Mesenchymal stem cell (in vitro differentiated cells and primary cell): ENCODE measurements at regions not wholly inside any gene's neighbourhood (a gene's known extent, or its start where the extent isn't known, plus 50 kb on each side); places are given as distances from the start of the nearest gene placed in this dataset.

ENCODE experiments used
- DNase-seq: peaks from one replicate; pipeline ENCODE4 v3.0.0-alpha.2; 2013
- H2AFZ ChIP-seq: one replicate; pipeline ENCODE4 v1.6.1; 2013; ENCODE audit warnings: low read depth, mild to moderate bottlenecking, control low read depth, inconsistent platforms, low read length, moderate library complexity
- H2AK5ac ChIP-seq: 2 replicates; pipeline ENCODE4 v1.6.1; 2013; ENCODE audit warnings: low read length, moderate library complexity, mild to moderate bottlenecking, inconsistent platforms; ENCODE audit not compliant: severe bottlenecking
- H2BK120ac ChIP-seq: one replicate; pipeline ENCODE4 v1.6.1; 2013; ENCODE audit warnings: low read depth, mild to moderate bottlenecking, inconsistent platforms, low read length, moderate library complexity
- H2BK12ac ChIP-seq, 2 experiments: one replicate each; pipeline ENCODE4 v1.6.1; 2013; ENCODE audit warnings: inconsistent platforms in 2 of 2, low read length in 2 of 2, mild to moderate bottlenecking in 2 of 2, moderate library complexity in 2 of 2, control low read depth in 1 of 2
- H2BK15ac ChIP-seq: one replicate; pipeline ENCODE4 v1.6.1; 2013; ENCODE audit warnings: mild to moderate bottlenecking, low read depth, inconsistent platforms; ENCODE audit not compliant: poor library complexity, severe bottlenecking
- H2BK5ac ChIP-seq: 2 replicates; pipeline ENCODE4 v1.6.1; 2013; ENCODE audit warnings: low read depth, mild to moderate bottlenecking, low read length, control low read depth, inconsistent platforms; ENCODE audit not compliant: poor library complexity, severe bottlenecking
- H3K14ac ChIP-seq, 2 experiments: one replicate each; pipeline ENCODE4 v1.6.1; 2013; ENCODE audit warnings: inconsistent platforms in 2 of 2, low read length in 2 of 2, control low read depth in 1 of 2, mild to moderate bottlenecking in 1 of 2, moderate library complexity in 1 of 2
- H3K18ac ChIP-seq, 2 experiments: one replicate each; pipeline ENCODE4 v1.6.1; 2013; ENCODE audit warnings: inconsistent platforms in 2 of 2, low read length in 2 of 2, control low read depth in 1 of 2, low read depth in 1 of 2, mild to moderate bottlenecking in 1 of 2
- H3K23ac ChIP-seq, 2 experiments: one replicate each; pipeline ENCODE4 v1.6.1; 2013; ENCODE audit warnings: inconsistent platforms in 2 of 2, low read length in 2 of 2, mild to moderate bottlenecking in 2 of 2, moderate library complexity in 2 of 2, control low read depth in 1 of 2
- H3K27ac ChIP-seq: 2 replicates; pipeline ENCODE4 v1.5.1; 2013; ENCODE audit warnings: mild to moderate bottlenecking, moderate library complexity, low read length, control low read depth, inconsistent platforms; ENCODE audit not compliant: poor library complexity, severe bottlenecking
- H3K27me3 ChIP-seq, 2 experiments: 2 replicates each; pipeline versions ENCODE4 v1.6.1 to v1.7.0; 2013; ENCODE audit warnings: low read length in 2 of 2, mild to moderate bottlenecking in 2 of 2, moderate library complexity in 2 of 2, control low read depth in 1 of 2, inconsistent platforms in 1 of 2; ENCODE audit not compliant: control insufficient read depth in 1 of 2, insufficient read depth in 1 of 2
- H3K36me3 ChIP-seq, 2 experiments: 2 replicates each; pipeline versions ENCODE4 v1.6.1 to v1.7.0; 2013; ENCODE audit warnings: low read length in 2 of 2, control low read depth in 1 of 2, inconsistent platforms in 1 of 2, low read depth in 1 of 2, mild to moderate bottlenecking in 1 of 2; ENCODE audit not compliant: insufficient read depth in 2 of 2, control insufficient read depth in 1 of 2
- H3K4ac ChIP-seq, 2 experiments: one replicate each; pipeline ENCODE4 v1.6.1; 2013; ENCODE audit warnings: inconsistent platforms in 2 of 2, low read length in 2 of 2, mild to moderate bottlenecking in 2 of 2, moderate library complexity in 2 of 2, control low read depth in 1 of 2, low read depth in 1 of 2
- H3K4me1 ChIP-seq: 2 replicates; pipeline ENCODE4 v1.6.1; 2013; ENCODE audit warnings: low read depth, low read length, control low read depth; ENCODE audit not compliant: control insufficient read depth, insufficient read depth
- H3K4me2 ChIP-seq: 2 replicates; pipeline ENCODE4 v1.6.1; 2013; ENCODE audit warnings: low read length, mild to moderate bottlenecking, inconsistent platforms; ENCODE audit not compliant: poor library complexity, severe bottlenecking
- H3K4me3 ChIP-seq, 2 experiments: 2 replicates each; pipeline versions ENCODE4 v1.5.1 to v1.7.0; 2013; ENCODE audit warnings: low read length in 2 of 2, mild to moderate bottlenecking in 2 of 2, control low read depth in 1 of 2, low read depth in 1 of 2; ENCODE audit not compliant: insufficient read depth in 1 of 2
- H3K79me1 ChIP-seq: replicated peaks from 2 replicates; pipeline ENCODE4 v1.6.1; 2013; ENCODE audit warnings: mild to moderate bottlenecking, control low read depth, low read length, inconsistent platforms; ENCODE audit not compliant: poor library complexity, severe bottlenecking
- H3K9ac ChIP-seq: 2 replicates; pipeline ENCODE4 v1.7.0; 2013; ENCODE audit warnings: mild to moderate bottlenecking, low read length, moderate library complexity
- H3K9me3 ChIP-seq: 2 replicates; pipeline ENCODE4 v1.7.0; 2013; ENCODE audit warnings: mild to moderate bottlenecking, low read length; ENCODE audit not compliant: control insufficient read depth
- H4K8ac ChIP-seq: one replicate; pipeline ENCODE4 v1.6.1; 2013; ENCODE audit warnings: inconsistent platforms, mild to moderate bottlenecking, low read length, moderate library complexity
- H4K91ac ChIP-seq: one replicate; pipeline ENCODE4 v1.6.1; 2013; ENCODE audit warnings: mild to moderate bottlenecking, low read length, inconsistent platforms
- WGBS: methylation state at CpG from one replicate; pipeline ENCODE4 v1.1.7; 2013; ENCODE audit warnings: mixed read lengths; 5-methylcytosine and 5-hydroxymethylcytosine counted together

GRCh38 chr4:13316354-13316753, 167.8 kb downstream of the RAB28 start:
- H4K91ac ChIP-seq = no peak overlapping the region
- H3K4me2 ChIP-seq = no peak overlapping the region
- H3K36me3 ChIP-seq = no peaks in the 10 kb centered on the region
- no peak overlapping the region for H2BK5ac ChIP-seq
- H3K9ac ChIP-seq = no peak overlapping the region
- no peak overlapping the region for H2AFZ ChIP-seq
- 89% methylated on average over 1 of the region's 3 CpGs for whole genome bisulfite sequencing
- no peak overlapping the region for H2AK5ac ChIP-seq
- H3K27ac ChIP-seq = no peak overlapping the region
- no peak overlapping the region for H2BK15ac ChIP-seq
- no peaks in the 10 kb centered on the region for H3K4me1 ChIP-seq
- H4K8ac ChIP-seq = no peak overlapping the region
- no peaks in the 10 kb centered on the region for H3K79me1 ChIP-seq
- no peak for DNase-seq
- H3K14ac ChIP-seq = no peak overlapping the region
- no peak overlapping the region for H2BK120ac ChIP-seq
- H3K4me3 ChIP-seq = no peak overlapping the region
- no peaks in the 10 kb centered on the region for H3K27me3 ChIP-seq
- no peak overlapping the region for H3K18ac ChIP-seq
- H2BK12ac ChIP-seq = no peak overlapping the region
- no peak overlapping the region for H3K23ac ChIP-seq
- no peak overlapping the region for H3K4ac ChIP-seq
- peaks cover 9% of the 10 kb centered on the region for H3K9me3 ChIP-seq

DNA sequence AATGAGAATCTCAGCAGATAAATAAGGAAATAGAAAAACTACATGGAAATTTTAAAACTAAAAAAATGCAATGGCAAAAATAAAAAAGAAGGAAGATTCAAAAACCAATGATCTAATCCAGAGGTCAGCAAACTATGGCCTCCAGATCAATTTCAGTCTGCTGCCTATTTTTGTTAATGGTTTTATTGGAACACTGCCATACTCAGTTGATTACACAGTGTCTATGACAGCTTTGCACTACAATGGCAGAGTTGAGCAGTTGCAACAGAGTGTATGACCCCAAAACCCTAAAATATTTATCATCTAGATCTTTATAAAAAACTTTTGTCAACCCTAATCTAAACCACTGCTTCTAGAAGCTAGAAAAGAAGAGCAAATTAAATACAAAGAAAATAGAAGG, 170.3 kb downstream of the RAB28 start:
- Histone ChIP-seq H3K27ac (no peak overlapping the region), H2BK5ac (no peak overlapping the region), H2AK5ac (no peak overlapping the region), H3K4me1 (no peaks in the 10 kb centered on the region), H2BK12ac (no peak overlapping the region), H3K27me3 (no peaks in the 10 kb centered on the region), H3K4me3 (no peak overlapping the region), H3K14ac (no peak overlapping the region), H2AFZ (no peak overlapping the region), H3K79me1 (no peaks in the 10 kb centered on the region), H3K4ac (no peak overlapping the region), H3K18ac (no peak overlapping the region), H3K23ac (no peak overlapping the region), H4K91ac (no peak overlapping the region), H3K4me2 (no peak overlapping the region), H2BK15ac (no peak overlapping the region), H3K9ac (no peak overlapping the region), H3K36me3 (no peaks in the 10 kb centered on the region), H3K9me3 (no peaks in the 10 kb centered on the region), H2BK120ac (no peak overlapping the region), H4K8ac (no peak overlapping the region)
- DNase-seq = no peak

DNA sequence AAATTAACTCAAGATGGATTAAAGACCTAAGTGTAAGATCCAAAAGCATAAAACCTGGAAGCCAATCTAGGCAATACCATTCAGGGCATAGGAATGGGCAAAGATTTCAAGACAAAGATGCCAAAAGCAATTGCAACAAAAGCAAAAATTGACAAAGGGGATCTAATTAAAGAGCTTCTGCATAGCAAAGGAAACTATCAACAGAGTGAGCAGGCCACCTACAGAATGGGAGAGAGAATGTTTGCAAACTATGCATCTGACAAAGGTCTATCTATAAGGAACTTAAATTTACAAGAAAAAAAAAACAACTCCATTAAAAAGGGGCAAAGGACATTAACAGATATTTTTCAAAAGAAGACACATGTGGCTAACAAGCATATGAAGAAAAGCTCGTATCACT, 171.9 kb downstream of the RAB28 start:
- H3K14ac ChIP-seq = no peak overlapping the region
- H3K9ac ChIP-seq = no peak overlapping the region
- H3K18ac ChIP-seq = no peak overlapping the region
- no peaks in the 10 kb centered on the region for H3K4me1 ChIP-seq
- no peak overlapping the region for H3K4me2 ChIP-seq
- H3K9me3 ChIP-seq = no peaks in the 10 kb centered on the region
- 86% methylated on average over 1 of the region's 1 CpG for WGBS
- no peak overlapping the region for H3K4ac ChIP-seq
- no peak overlapping the region for H3K27ac ChIP-seq
- no peak for DNase-seq
- no peak overlapping the region for H2BK12ac ChIP-seq
- no peaks in the 10 kb centered on the region for H3K36me3 ChIP-seq
- no peak overlapping the region for H4K8ac ChIP-seq
- no peak overlapping the region for H2BK5ac ChIP-seq
- no peak overlapping the region for H2BK120ac ChIP-seq
- no peak overlapping the region for H2BK15ac ChIP-seq
- H3K4me3 ChIP-seq = no peak overlapping the region
- H3K23ac ChIP-seq = no peak overlapping the region
- no peaks in the 10 kb centered on the region for H3K27me3 ChIP-seq
- H2AK5ac ChIP-seq = no peak overlapping the region
- no peak overlapping the region for H4K91ac ChIP-seq
- H3K79me1 ChIP-seq = no peaks in the 10 kb centered on the region
- no peak overlapping the region for H2AFZ ChIP-seq

GRCh38 chr4:13309751-13310150, 174.4 kb downstream of the RAB28 start:
- Histone ChIP-seq H2BK12ac (no peak overlapping the region), H2BK5ac (no peak overlapping the region), H4K91ac (no peak overlapping the region), H3K4ac (no peak overlapping the region), H3K4me1 (no peaks in the 10 kb centered on the region), H3K9ac (no peak overlapping the region), H3K36me3 (no peaks in the 10 kb centered on the region), H3K27me3 (no peaks in the 10 kb centered on the region), H3K4me3 (no peak overlapping the region), H3K9me3 (no peaks in the 10 kb centered on the region), H3K14ac (no peak overlapping the region), H4K8ac (no peak overlapping the region), H3K23ac (no peak overlapping the region), H2BK120ac (no peak overlapping the region), H3K27ac (no peak overlapping the region), H3K4me2 (no peak overlapping the region), H3K18ac (no peak overlapping the region), H2BK15ac (no peak overlapping the region), H3K79me1 (no peaks in the 10 kb centered on the region), H2AFZ (no peak overlapping the region), H2AK5ac (no peak overlapping the region)
- 92% methylated on average over 1 of the region's 2 CpGs for WGBS
- DNase-seq = no peak
